ENCODE measurements at regions not wholly inside any gene's neighbourhood (a gene's known extent, or its start where the extent isn't known, plus 50 kb on each side); places are given as distances from the start of the nearest gene placed in this dataset.

DNA sequence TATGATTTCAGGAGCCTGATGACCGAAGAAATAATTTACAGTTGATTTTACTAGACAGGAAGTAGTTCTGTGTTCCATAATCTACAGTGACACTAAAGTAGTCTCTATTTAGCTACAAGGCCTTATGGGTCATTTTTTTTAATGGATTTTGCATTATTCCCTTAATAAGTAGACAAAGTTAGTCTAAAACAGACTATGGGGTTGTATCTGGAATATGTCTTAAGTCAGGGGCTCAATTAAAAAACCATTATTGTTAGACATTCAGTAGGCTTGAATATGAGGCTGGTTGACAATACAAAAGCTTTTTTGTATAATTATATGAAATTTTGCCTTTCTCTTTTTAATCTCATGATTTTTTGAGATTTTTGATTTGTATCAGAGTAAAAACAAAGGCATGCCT lies 820.0 kb upstream of the SEMA6D start:
- no peak overlapping the region for H3K27ac ChIP-seq (ENCODE audit: low read length)
- no peaks in the 10 kb centered on the region; the same call in 1 of the 2 replicates for H3K9me3 ChIP-seq (ENCODE audit: control insufficient read depth, insufficient read depth, low read depth, low read length)
- in situ Hi-C loops (cut with HindIII; ENCODE audit: low pct_unique_long_range_greater_than_20kb, low sequenced_read_pairs) (no loop called here), intact Hi-C loops (cut with micrococcal nuclease; ENCODE audit: unreplicated experiment) (no loop called here)
- H3K4me3 ChIP-seq (ENCODE audit: low read depth in 2 of 2, low read length in 2 of 2), result no peak overlapping the region
- no peak for ATAC-seq
- no TSS peak for BruUV-seq (replicated peaks)
- no peak for DNase-seq (ENCODE audit: low read depth, low spot score)
- TF ChIP-seq POLR2AphosphoS5 (IDR thresholded peaks at IDR 0.05; ENCODE audit: low read depth, low read length) (no peak), SIN3A (IDR thresholded peaks at IDR 0.05; ENCODE audit: borderline replicate concordance, insufficient read depth, low read depth, low read length) (no peak)
- TF ChIP-seq, protein P1, sequence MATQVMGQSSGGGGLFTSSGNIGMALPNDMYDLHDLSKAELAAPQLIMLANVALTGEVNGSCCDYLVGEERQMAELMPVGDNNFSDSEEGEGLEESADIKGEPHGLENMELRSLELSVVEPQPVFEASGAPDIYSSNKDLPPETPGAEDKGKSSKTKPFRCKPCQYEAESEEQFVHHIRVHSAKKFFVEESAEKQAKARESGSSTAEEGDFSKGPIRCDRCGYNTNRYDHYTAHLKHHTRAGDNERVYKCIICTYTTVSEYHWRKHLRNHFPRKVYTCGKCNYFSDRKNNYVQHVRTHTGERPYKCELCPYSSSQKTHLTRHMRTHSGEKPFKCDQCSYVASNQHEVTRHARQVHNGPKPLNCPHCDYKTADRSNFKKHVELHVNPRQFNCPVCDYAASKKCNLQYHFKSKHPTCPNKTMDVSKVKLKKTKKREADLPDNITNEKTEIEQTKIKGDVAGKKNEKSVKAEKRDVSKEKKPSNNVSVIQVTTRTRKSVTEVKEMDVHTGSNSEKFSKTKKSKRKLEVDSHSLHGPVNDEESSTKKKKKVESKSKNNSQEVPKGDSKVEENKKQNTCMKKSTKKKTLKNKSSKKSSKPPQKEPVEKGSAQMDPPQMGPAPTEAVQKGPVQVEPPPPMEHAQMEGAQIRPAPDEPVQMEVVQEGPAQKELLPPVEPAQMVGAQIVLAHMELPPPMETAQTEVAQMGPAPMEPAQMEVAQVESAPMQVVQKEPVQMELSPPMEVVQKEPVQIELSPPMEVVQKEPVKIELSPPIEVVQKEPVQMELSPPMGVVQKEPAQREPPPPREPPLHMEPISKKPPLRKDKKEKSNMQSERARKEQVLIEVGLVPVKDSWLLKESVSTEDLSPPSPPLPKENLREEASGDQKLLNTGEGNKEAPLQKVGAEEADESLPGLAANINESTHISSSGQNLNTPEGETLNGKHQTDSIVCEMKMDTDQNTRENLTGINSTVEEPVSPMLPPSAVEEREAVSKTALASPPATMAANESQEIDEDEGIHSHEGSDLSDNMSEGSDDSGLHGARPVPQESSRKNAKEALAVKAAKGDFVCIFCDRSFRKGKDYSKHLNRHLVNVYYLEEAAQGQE (IDR thresholded peaks at IDR 0.05; ENCODE audit: insufficient read depth in 1 of 2, low read depth in 2 of 2, low read length in 1 of 2), result no peak
- no peaks in the 10 kb centered on the region for H3K27me3 ChIP-seq (ENCODE audit: control insufficient read depth, insufficient read depth, low read length)
- H3K36me3 ChIP-seq (ENCODE audit: control insufficient read depth, insufficient read depth, low read length), result no peaks in the 10 kb centered on the region
- H3K4me1 ChIP-seq (ENCODE audit: control insufficient read depth, insufficient read depth, low read length), result no peaks in the 10 kb centered on the region
- ChIA-PET POLR2A (no interaction called here), CTCF (no interaction called here)

DNA sequence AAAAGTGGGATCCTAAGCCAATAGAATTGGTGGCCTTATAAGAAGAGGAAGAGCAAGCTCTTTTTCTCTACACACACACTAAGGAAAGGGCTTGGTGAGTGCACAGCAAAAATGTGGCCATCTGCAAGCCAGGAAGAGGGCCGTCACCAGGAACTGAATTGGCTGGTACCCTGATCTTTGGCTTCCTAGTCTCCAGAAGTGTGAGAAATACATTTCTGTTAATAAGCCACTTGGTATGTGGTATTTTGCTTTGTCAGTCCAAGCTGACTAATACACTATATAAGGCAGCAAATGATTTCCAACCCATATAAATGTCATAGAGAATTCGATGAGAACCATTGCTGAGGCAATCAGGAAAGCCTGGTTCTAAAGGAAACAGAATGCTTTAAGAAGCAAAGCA lies 816.3 kb upstream of the SEMA6D start:
- POLR2A ChIA-PET, result no interaction called here
- Histone ChIP-seq H3K4me3 (ENCODE audit: low read depth in 2 of 2, low read length in 2 of 2) (no peak overlapping the region), H3K27ac (ENCODE audit: low read length) (no peak overlapping the region), H3K27me3 (ENCODE audit: control insufficient read depth, insufficient read depth, low read length) (no peaks in the 10 kb centered on the region), H3K4me1 (ENCODE audit: control insufficient read depth, insufficient read depth, low read length) (no peaks in the 10 kb centered on the region), H3K36me3 (ENCODE audit: control insufficient read depth, insufficient read depth, low read length) (no peaks in the 10 kb centered on the region), H3K9me3 (ENCODE audit: control insufficient read depth, insufficient read depth, low read depth, low read length) (peaks cover 6% of the 10 kb centered on the region; the same call in 1 of the 2 replicates)
- DNase-seq (ENCODE audit: low read depth, low spot score), result no peak
- intact Hi-C loops (cut with micrococcal nuclease; ENCODE audit: unreplicated experiment), result no loop called here
- no peak for TF ChIP-seq POLR2AphosphoS5 (IDR thresholded peaks at IDR 0.05; ENCODE audit: low read depth, low read length)
- TF ChIP-seq SIN3A (IDR thresholded peaks at IDR 0.05; ENCODE audit: borderline replicate concordance, insufficient read depth, low read depth, low read length), result no peak
- TF ChIP-seq, protein P2, sequence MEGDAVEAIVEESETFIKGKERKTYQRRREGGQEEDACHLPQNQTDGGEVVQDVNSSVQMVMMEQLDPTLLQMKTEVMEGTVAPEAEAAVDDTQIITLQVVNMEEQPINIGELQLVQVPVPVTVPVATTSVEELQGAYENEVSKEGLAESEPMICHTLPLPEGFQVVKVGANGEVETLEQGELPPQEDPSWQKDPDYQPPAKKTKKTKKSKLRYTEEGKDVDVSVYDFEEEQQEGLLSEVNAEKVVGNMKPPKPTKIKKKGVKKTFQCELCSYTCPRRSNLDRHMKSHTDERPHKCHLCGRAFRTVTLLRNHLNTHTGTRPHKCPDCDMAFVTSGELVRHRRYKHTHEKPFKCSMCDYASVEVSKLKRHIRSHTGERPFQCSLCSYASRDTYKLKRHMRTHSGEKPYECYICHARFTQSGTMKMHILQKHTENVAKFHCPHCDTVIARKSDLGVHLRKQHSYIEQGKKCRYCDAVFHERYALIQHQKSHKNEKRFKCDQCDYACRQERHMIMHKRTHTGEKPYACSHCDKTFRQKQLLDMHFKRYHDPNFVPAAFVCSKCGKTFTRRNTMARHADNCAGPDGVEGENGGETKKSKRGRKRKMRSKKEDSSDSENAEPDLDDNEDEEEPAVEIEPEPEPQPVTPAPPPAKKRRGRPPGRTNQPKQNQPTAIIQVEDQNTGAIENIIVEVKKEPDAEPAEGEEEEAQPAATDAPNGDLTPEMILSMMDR (IDR thresholded peaks at IDR 0.05), result no peak
- TF ChIP-seq TCF7L2 (IDR thresholded peaks at IDR 0.05; ENCODE audit: low read depth, low read length), result no peak
- TF ChIP-seq, protein P1 (IDR thresholded peaks at IDR 0.05; ENCODE audit: insufficient read depth in 1 of 2, low read depth in 2 of 2, low read length in 1 of 2), result no peak
- no peak for ATAC-seq
- in situ Hi-C loops (cut with HindIII; ENCODE audit: low pct_unique_long_range_greater_than_20kb, low sequenced_read_pairs), result no loop called here
- no TSS peak for BruUV-seq (replicated peaks)
- CTCF ChIA-PET, result no interaction called here
